ENCODE measurements at regions not wholly inside any gene's neighbourhood (a gene's known extent, or its start where the extent isn't known, plus 50 kb on each side); places are given as distances from the start of the nearest gene placed in this dataset.

- TF ChIP-seq CTCF (IDR thresholded peaks at IDR 0.05) (no peak), POLR2A (IDR thresholded peaks at IDR 0.05) (no peak)
Measured at GRCh38 chr14:96736439-96736838, 60.7 kb upstream of the VRK1 start.

All from body of pancreas (tissue), 4 donors.